SH-SY5Y (cell line): ENCODE measurements at regions not wholly inside any gene's neighbourhood (a gene's known extent, or its start where the extent isn't known, plus 50 kb on each side); places are given as distances from the start of the nearest gene placed in this dataset.

Experiments
- GATA2 ChIP-seq: IDR thresholded peaks from 2 replicates; pipeline ENCODE4 v1.6.1; 2011; ENCODE audit warnings: mild to moderate bottlenecking, low read depth, low read length
- GATA3 ChIP-seq: IDR thresholded peaks from 2 replicates; pipeline ENCODE4 v1.6.1; 2011; ENCODE audit warnings: low read depth, mild to moderate bottlenecking, low read length, moderate library complexity

- TF ChIP-seq GATA3 (no peak), GATA2 (no peak)
Observed at GRCh38 chr2:185360776-185361175, 377.8 kb upstream of the FSIP2 start.

- TF ChIP-seq GATA2: no peak
- no peak for TF ChIP-seq GATA3
Observed at GRCh38 chr2:185372188-185372587, 366.4 kb upstream of the FSIP2 start.

- TF ChIP-seq GATA2 (no peak), GATA3 (no peak)
Observed at GRCh38 chr2:185373229-185373628, 365.4 kb upstream of the FSIP2 start.

GRCh38 chr2:185374878-185375277 lies 363.7 kb upstream of the FSIP2 start:
- TF ChIP-seq GATA2 (no peak), GATA3 (no peak)

GRCh38 chr2:185375731-185376130 lies 362.9 kb upstream of the FSIP2 start:
- TF ChIP-seq GATA2 (no peak), GATA3 (no peak)

- no peak for TF ChIP-seq GATA3
- TF ChIP-seq GATA2: no peak
Observed at GRCh38 chr2:185381631-185382030, 357.0 kb upstream of the FSIP2 start.

GRCh38 chr2:185384822-185385560 lies 353.6 kb upstream of the FSIP2 start:
- no peak for TF ChIP-seq GATA2

GRCh38 chr2:185388226-185388625 lies 350.4 kb upstream of the FSIP2 start:
- TF ChIP-seq GATA3 (no peak), GATA2 (no peak)

GRCh38 chr2:185391543-185391942 lies 347.1 kb upstream of the FSIP2 start:
- no peak for TF ChIP-seq GATA3

- TF ChIP-seq GATA2: no peak
- no peak for TF ChIP-seq GATA3
Observed at GRCh38 chr2:185393091-185393490, 345.5 kb upstream of the FSIP2 start.

GRCh38 chr2:185402474-185402873 lies 336.1 kb upstream of the FSIP2 start:
- TF ChIP-seq GATA2: no peak
- no peak for TF ChIP-seq GATA3

GRCh38 chr2:185404578-185404977 lies 334.0 kb upstream of the FSIP2 start:
- TF ChIP-seq GATA3: no peak
- no peak for TF ChIP-seq GATA2

GRCh38 chr2:185417111-185417510 lies 321.5 kb upstream of the FSIP2 start:
- no peak for TF ChIP-seq GATA2
- TF ChIP-seq GATA3: no peak

GRCh38 chr2:185417688-185418087 lies 320.9 kb upstream of the FSIP2 start:
- TF ChIP-seq GATA2 (no peak), GATA3 (no peak)

- TF ChIP-seq GATA2: no peak
- TF ChIP-seq GATA3: no peak
Observed at GRCh38 chr2:185428000-185428399, 310.6 kb upstream of the FSIP2 start.

- TF ChIP-seq GATA3: no peak
Observed at GRCh38 chr2:185433824-185434223, 304.8 kb upstream of the FSIP2 start.

GRCh38 chr2:185436787-185437372 lies 301.7 kb upstream of the FSIP2 start:
- TF ChIP-seq GATA2: no peak
- no peak for TF ChIP-seq GATA3
